ENCODE measurements at regions not wholly inside any gene's neighbourhood (a gene's known extent, or its start where the extent isn't known, plus 50 kb on each side); places are given as distances from the start of the nearest gene placed in this dataset.

DNA sequence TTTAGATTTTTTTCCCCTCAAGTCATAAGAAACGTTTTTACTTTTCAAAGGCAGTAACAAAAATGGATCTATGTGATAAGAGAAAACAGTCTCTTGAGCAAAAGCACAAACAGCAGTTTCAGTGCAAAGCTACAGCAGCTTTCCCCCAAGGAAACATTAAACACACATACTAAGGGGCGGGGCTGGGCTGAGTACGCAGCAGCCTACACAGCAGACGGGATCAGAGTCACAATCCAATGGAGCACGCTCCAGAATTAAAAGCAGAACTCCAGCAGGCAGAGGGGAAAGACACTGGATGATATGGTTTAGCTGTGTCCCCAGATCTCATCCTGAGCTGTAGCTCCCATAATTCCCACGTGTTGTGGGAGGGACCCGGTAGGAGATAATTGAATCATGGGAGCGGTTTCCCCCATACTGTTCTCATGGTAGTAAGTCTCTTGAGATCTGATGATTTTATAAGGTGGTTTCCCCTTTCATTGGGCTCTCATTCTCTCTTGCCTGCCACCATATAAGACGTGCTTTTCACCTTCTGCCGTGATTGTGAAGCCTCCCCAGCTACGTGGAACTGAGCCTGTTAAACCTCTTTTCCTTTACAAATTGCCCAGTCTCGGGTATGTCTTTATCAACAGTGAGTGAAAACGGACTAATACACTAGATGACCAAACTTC lies 116.2 kb upstream of the SLCO3A1 start:
- Mint-ChIP-seq H3K27ac (no peak overlapping the region), H3K27me3 (ENCODE audit: insufficient read depth, low read depth) (no peaks in the 10 kb centered on the region), H3K4me3 (no peak overlapping the region), H3K9me3 (peaks cover 2% of the 10 kb centered on the region), H3K4me1 (peaks cover 3% of the 10 kb centered on the region), H3K36me3 (no peaks in the 10 kb centered on the region)
- Histone ChIP-seq H4K20me1 (ENCODE audit: low read depth) (no peaks in the 10 kb centered on the region), H2AFZ (replicated peaks) (peak overlapping the region; percentile 31), H3K4me1 (no peaks in the 10 kb centered on the region), H3K4me3 (no peak overlapping the region), H3K27me3 (no peaks in the 10 kb centered on the region), H3K27ac (no peak overlapping the region), H3K9me3 (ENCODE audit: low read depth) (no peaks in the 10 kb centered on the region), H3K79me2 (ENCODE audit: low read depth) (no peaks in the 10 kb centered on the region), H3K4me2 (no peak overlapping the region), H3K9ac (no peak overlapping the region), H3K36me3 (no peaks in the 10 kb centered on the region), H3F3A (ENCODE audit: low read depth) (no peaks in the 10 kb centered on the region)
- TF ChIP-seq EZH2 (IDR thresholded peaks at IDR 0.05) (no peak), EZH2phosphoT487 (IDR thresholded peaks at IDR 0.05) (no peak), CTCF (IDR thresholded peaks at IDR 0.05) (no peak)
- no peak for DNase-seq (ENCODE audit: low spot score)

DNA sequence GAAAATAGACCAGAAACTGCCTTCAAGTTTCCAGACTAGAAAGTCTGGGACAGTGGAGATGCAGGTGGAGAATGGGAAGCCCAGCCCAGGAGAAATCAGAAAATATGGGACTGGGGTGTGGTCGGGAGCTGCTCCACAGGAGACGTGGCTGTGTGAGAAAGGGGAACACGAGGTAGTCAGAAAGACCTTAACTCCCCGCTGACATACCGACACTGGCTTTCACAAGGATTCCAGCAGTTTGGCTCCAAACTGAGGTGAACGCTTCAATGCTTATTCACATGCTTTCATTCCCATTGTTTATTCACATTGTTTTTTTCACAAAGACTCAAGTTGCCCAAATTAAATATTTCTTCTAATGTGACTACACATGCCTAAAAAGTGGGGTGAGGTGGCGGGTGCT lies 111.5 kb upstream of the SLCO3A1 start:
- no peaks in the 10 kb centered on the region for H3K9me3 Mint-ChIP-seq
- no peak overlapping the region for H3K9ac ChIP-seq
- no peak overlapping the region for H3K4me3 Mint-ChIP-seq
- no peaks in the 10 kb centered on the region for H3K27me3 Mint-ChIP-seq (ENCODE audit: insufficient read depth, low read depth)
- H2AFZ ChIP-seq (replicated peaks): no peak overlapping the region
- no peaks in the 10 kb centered on the region for H3K9me3 ChIP-seq (ENCODE audit: low read depth)
- no peaks in the 10 kb centered on the region for H3K4me1 Mint-ChIP-seq
- no peak overlapping the region for H3K27ac ChIP-seq
- TF ChIP-seq EZH2 (IDR thresholded peaks at IDR 0.05) (no peak), EZH2phosphoT487 (IDR thresholded peaks at IDR 0.05) (no peak), CTCF (IDR thresholded peaks at IDR 0.05) (no peak)
- H3F3A ChIP-seq (ENCODE audit: low read depth): no peaks in the 10 kb centered on the region
- no peaks in the 10 kb centered on the region for H4K20me1 ChIP-seq (ENCODE audit: low read depth)
- H3K36me3 ChIP-seq: no peaks in the 10 kb centered on the region
- H3K4me2 ChIP-seq: no peak overlapping the region
- H3K36me3 Mint-ChIP-seq: no peaks in the 10 kb centered on the region
- peak; percentile 41 for DNase-seq (ENCODE audit: low spot score)
- H3K4me1 ChIP-seq: no peaks in the 10 kb centered on the region
- H3K27me3 ChIP-seq: no peaks in the 10 kb centered on the region
- no peaks in the 10 kb centered on the region for H3K79me2 ChIP-seq (ENCODE audit: low read depth)
- no peak overlapping the region for H3K4me3 ChIP-seq
- H3K27ac Mint-ChIP-seq: no peak overlapping the region

DNA sequence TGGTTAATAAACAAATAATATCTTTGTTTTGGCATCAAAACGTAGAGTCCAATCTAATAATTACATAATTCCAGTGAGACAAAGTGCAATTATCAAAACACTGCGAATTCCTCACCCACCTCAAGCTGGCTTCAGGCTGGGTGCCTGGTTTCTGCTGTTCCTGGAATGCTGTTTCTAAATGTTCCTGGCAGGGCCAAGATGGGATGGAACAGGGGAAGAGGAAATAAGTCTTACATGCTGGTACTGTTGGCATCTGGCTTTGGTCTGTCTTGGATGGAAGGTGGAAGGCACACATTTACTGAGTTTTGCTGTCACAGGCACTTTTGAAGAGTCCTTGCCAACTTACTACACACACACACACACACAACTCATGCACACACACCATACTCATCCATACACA lies 101.9 kb upstream of the SLCO3A1 start:
- no peaks in the 10 kb centered on the region for H4K20me1 ChIP-seq (ENCODE audit: low read depth)
- no peak overlapping the region for H3K9ac ChIP-seq
- peaks cover 6% of the 10 kb centered on the region for H3K4me1 ChIP-seq
- Mint-ChIP-seq H3K27ac (no peak overlapping the region), H3K27me3 (ENCODE audit: insufficient read depth, low read depth) (peaks cover 5% of the 10 kb centered on the region), H3K9me3 (peaks cover 10% of the 10 kb centered on the region), H3K4me3 (no peak overlapping the region), H3K36me3 (peaks cover 5% of the 10 kb centered on the region), H3K4me1 (peaks cover 18% of the 10 kb centered on the region)
- H3K36me3 ChIP-seq: no peaks in the 10 kb centered on the region
- H3K27me3 ChIP-seq: no peaks in the 10 kb centered on the region
- no peak overlapping the region for H3K27ac ChIP-seq
- H3K4me3 ChIP-seq: no peak overlapping the region
- H2AFZ ChIP-seq (replicated peaks): no peak overlapping the region
- no peak for TF ChIP-seq EZH2 (IDR thresholded peaks at IDR 0.05)
- no peak for TF ChIP-seq CTCF (IDR thresholded peaks at IDR 0.05)
- TF ChIP-seq EZH2phosphoT487 (IDR thresholded peaks at IDR 0.05): no peak
- H3K9me3 ChIP-seq (ENCODE audit: low read depth): no peaks in the 10 kb centered on the region
- no peak overlapping the region for H3K4me2 ChIP-seq
- H3F3A ChIP-seq (ENCODE audit: low read depth): no peaks in the 10 kb centered on the region
- no peak for DNase-seq (ENCODE audit: low spot score)
- no peaks in the 10 kb centered on the region for H3K79me2 ChIP-seq (ENCODE audit: low read depth)

Data from neural progenitor cell (in vitro differentiated cells).